AG04450 (cell line): ENCODE measurements at regions not wholly inside any gene's neighbourhood (a gene's known extent, or its start where the extent isn't known, plus 50 kb on each side); places are given as distances from the start of the nearest gene placed in this dataset.

Experiments
- CTCF ChIA-PET: fragments of 300-600, 350-600 bp; formaldehyde crosslinking; extraction: SDS; loops from one replicate; lab custom pipeline; 2022; ENCODE audit warnings: antibody characterized with exemption, inconsistent platforms; lab: Charles Lee
- POLR2A ChIA-PET: fragments of 350-600 bp; formaldehyde crosslinking; extraction: SDS; loops from one replicate; lab custom pipeline; 2021; ENCODE audit warnings: antibody characterized with exemption, inconsistent platforms; lab: Yijun Ruan, JAX
- DNase-seq: peaks from one replicate; pipeline ENCODE4 v3.0.0-alpha.2; 2011; ENCODE audit warnings: low read depth, low spot score
- H3K27ac ChIP-seq: one replicate; pipeline ENCODE4 v1.5.1; 2012; ENCODE audit warnings: low read depth, low read length, control low read depth
- H3K27me3 ChIP-seq: one replicate; pipeline ENCODE4 v1.6.0; 2012; ENCODE audit warnings: low read length; ENCODE audit not compliant: control insufficient read depth, insufficient read depth
- H3K4me3 ChIP-seq: 2 replicates; pipeline ENCODE4 v1.5.1; 2011; ENCODE audit warnings: mild to moderate bottlenecking, low read depth, low read length, control low read depth
- H3K9me3 ChIP-seq: 2 replicates; pipeline ENCODE4 v1.5.1; 2012; ENCODE audit warnings: low read length; ENCODE audit not compliant: control insufficient read depth, insufficient read depth
- CTCF ChIP-seq: IDR thresholded peaks from 2 replicates; pipeline ENCODE4 v1.5.1; 2011; ENCODE audit warnings: low read depth, low read length, control low read depth, inconsistent platforms

- no peaks in the 10 kb centered on the region for H3K9me3 ChIP-seq
- no peak overlapping the region for H3K4me3 ChIP-seq
- POLR2A ChIA-PET, result no interaction called here
- DNase-seq, result no peak
- no peak for TF ChIP-seq CTCF
- CTCF ChIA-PET, result no interaction called here
- H3K27ac ChIP-seq, result no peak overlapping the region
- H3K27me3 ChIP-seq, result no peaks in the 10 kb centered on the region
Observed at GRCh38 chr11:127448101-127448500, 447.5 kb upstream of the KIRREL3 start.

GRCh38 chr11:127445476-127445875, 444.9 kb upstream of the KIRREL3 start:
- Histone ChIP-seq H3K9me3 (no peaks in the 10 kb centered on the region), H3K27ac (no peak overlapping the region), H3K27me3 (no peaks in the 10 kb centered on the region), H3K4me3 (no peak overlapping the region)
- TF ChIP-seq CTCF, result no peak
- POLR2A ChIA-PET, result no interaction called here
- CTCF ChIA-PET, result interaction anchor here (1.2 kb wide), 1 partner anchor 398 kb away, joined by 3 read pairs; no protein-coding TSS in a partner anchor
- no peak for DNase-seq

- ChIA-PET CTCF (no interaction called here), POLR2A (no interaction called here)
- DNase-seq, result no peak
- no peak overlapping the region for H3K27ac ChIP-seq
- H3K27me3 ChIP-seq, result no peaks in the 10 kb centered on the region
- no peak overlapping the region for H3K4me3 ChIP-seq
- no peaks in the 10 kb centered on the region for H3K9me3 ChIP-seq
- no peak for TF ChIP-seq CTCF
Observed at GRCh38 chr11:127443297-127443696, 442.7 kb upstream of the KIRREL3 start.

- POLR2A ChIA-PET, result no interaction called here
- DNase-seq, result no peak
- no peaks in the 10 kb centered on the region for H3K27me3 ChIP-seq
- CTCF ChIA-PET, result no interaction called here
- TF ChIP-seq CTCF, result no peak
- no peaks in the 10 kb centered on the region for H3K9me3 ChIP-seq
- H3K27ac ChIP-seq, result no peak overlapping the region
- H3K4me3 ChIP-seq, result no peak overlapping the region
Observed at GRCh38 chr11:127440616-127441015, 440.0 kb upstream of the KIRREL3 start.

- H3K27ac ChIP-seq, result no peak overlapping the region
- no peak overlapping the region for H3K4me3 ChIP-seq
- no peaks in the 10 kb centered on the region for H3K9me3 ChIP-seq
- CTCF ChIA-PET, result no interaction called here
- H3K27me3 ChIP-seq, result no peaks in the 10 kb centered on the region
- DNase-seq, result no peak
- TF ChIP-seq CTCF, result no peak
- POLR2A ChIA-PET, result no interaction called here
Observed at GRCh38 chr11:127425281-127425680, 424.7 kb upstream of the KIRREL3 start.
